ENCODE measurements at regions not wholly inside any gene's neighbourhood (a gene's known extent, or its start where the extent isn't known, plus 50 kb on each side); places are given as distances from the start of the nearest gene placed in this dataset.

DNA sequence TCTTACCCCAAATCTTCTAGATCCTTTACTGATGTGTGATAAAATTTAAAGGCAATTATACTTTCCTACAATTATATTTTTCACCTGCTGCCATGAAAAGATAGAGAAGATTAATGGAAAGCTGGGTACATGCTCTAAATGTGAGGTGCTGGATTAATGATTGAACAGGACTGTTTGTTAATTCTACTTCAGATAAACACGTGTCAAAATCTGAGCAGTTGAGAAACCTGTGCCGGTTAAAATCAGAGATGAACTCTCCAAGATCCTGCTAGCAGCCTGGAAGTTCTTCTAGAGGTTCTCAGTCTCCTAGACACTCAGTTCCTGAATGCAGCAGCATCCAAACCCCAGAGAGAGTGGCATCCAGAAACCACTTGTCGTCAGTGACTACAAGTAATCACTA, 69.2 kb downstream of the INHBA start:
- H3K36me3 ChIP-seq (ENCODE audit: control insufficient read depth, insufficient read depth, low read length), result no peaks in the 10 kb centered on the region
- no peaks in the 10 kb centered on the region for H3K4me1 ChIP-seq (ENCODE audit: control insufficient read depth, insufficient read depth, low read length)
- no peaks in the 10 kb centered on the region for H3K27me3 ChIP-seq (ENCODE audit: control insufficient read depth, insufficient read depth, low read length)
- ATAC-seq (no peak), DNase-seq (no peak)
- Mint-ChIP-seq H3K9me3 (no peaks in the 10 kb centered on the region), H3K4me1 (no peaks in the 10 kb centered on the region), H3K27ac (no peak overlapping the region), H3K4me3 (no peak overlapping the region), H3K36me3 (no peaks in the 10 kb centered on the region), H3K27me3 (ENCODE audit: low read depth in 2 of 2) (no peaks in the 10 kb centered on the region)
- 78% methylated on average over 3 of the region's 3 CpGs for WGBS (ENCODE audit: insufficient coverage)
- intact Hi-C loops (cut with micrococcal nuclease), result no loop called here
- H3K9me3 ChIP-seq (ENCODE audit: control insufficient read depth, insufficient read depth, low read length), result no peaks in the 10 kb centered on the region
- TF ChIP-seq, protein P1, sequence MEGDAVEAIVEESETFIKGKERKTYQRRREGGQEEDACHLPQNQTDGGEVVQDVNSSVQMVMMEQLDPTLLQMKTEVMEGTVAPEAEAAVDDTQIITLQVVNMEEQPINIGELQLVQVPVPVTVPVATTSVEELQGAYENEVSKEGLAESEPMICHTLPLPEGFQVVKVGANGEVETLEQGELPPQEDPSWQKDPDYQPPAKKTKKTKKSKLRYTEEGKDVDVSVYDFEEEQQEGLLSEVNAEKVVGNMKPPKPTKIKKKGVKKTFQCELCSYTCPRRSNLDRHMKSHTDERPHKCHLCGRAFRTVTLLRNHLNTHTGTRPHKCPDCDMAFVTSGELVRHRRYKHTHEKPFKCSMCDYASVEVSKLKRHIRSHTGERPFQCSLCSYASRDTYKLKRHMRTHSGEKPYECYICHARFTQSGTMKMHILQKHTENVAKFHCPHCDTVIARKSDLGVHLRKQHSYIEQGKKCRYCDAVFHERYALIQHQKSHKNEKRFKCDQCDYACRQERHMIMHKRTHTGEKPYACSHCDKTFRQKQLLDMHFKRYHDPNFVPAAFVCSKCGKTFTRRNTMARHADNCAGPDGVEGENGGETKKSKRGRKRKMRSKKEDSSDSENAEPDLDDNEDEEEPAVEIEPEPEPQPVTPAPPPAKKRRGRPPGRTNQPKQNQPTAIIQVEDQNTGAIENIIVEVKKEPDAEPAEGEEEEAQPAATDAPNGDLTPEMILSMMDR (IDR thresholded peaks at IDR 0.05), result no peak
- no peak overlapping the region for H3K4me3 ChIP-seq (ENCODE audit: low read length)
- H3K27ac ChIP-seq (ENCODE audit: low read length), result no peak overlapping the region

DNA sequence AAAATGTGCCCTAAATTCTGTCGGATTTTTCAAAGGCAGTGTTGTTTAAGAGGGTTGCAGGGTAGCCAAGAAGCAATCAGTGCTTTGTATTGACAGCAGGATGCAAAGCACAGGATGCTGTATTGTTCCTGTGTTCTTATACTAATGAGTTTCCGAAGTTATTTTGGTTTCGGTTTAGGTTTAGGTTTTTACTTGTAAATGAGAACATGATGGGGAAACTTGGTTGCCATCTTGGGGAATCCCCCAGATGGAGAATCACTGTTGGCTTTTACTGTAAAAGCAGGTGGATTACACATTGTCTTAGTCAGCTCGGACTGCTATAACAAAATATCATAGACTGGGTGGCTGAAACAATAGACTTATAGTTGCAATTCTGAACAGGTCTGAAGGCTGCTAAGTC, 72.1 kb downstream of the INHBA start:
- WGBS (ENCODE audit: insufficient coverage), result 46% methylated on average over 4 of the region's 4 CpGs
- Mint-ChIP-seq H3K27ac (no peak overlapping the region), H3K36me3 (no peaks in the 10 kb centered on the region), H3K4me3 (no peak overlapping the region), H3K4me1 (no peaks in the 10 kb centered on the region), H3K27me3 (ENCODE audit: low read depth in 2 of 2) (no peaks in the 10 kb centered on the region), H3K9me3 (peaks cover 0 to 2% of the 10 kb centered on the region in 2 donors)
- ATAC-seq (no peak), DNase-seq (no peak)
- no peaks in the 10 kb centered on the region for H3K36me3 ChIP-seq (ENCODE audit: control insufficient read depth, insufficient read depth, low read length)
- TF ChIP-seq, protein P1 (IDR thresholded peaks at IDR 0.05), result no peak
- intact Hi-C loops (cut with micrococcal nuclease), result no loop called here
- no peak overlapping the region for H3K4me3 ChIP-seq (ENCODE audit: low read length)
- H3K9me3 ChIP-seq (ENCODE audit: control insufficient read depth, insufficient read depth, low read length), result no peaks in the 10 kb centered on the region
- no peaks in the 10 kb centered on the region for H3K27me3 ChIP-seq (ENCODE audit: control insufficient read depth, insufficient read depth, low read length)
- H3K27ac ChIP-seq (ENCODE audit: low read length), result no peak overlapping the region
- H3K4me1 ChIP-seq (ENCODE audit: control insufficient read depth, insufficient read depth, low read length), result no peaks in the 10 kb centered on the region

DNA sequence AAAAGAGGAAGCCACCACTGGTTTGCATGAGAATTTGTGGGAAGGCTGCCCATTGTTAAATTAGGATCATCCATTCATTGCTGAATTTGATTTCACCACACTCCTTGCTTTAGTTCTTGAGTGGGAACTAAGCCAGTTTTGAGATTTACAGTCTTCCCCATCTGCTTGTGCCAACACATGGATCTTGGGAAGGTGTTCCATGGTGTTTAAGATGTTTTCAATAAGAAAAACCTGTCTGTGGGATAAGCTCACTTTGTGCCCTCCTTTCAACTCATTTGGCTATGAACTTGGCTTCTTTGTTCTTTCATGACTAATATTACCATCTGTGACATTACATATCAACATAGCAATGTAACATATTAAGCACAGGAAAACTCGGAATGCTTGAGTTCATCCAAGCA, 73.2 kb downstream of the INHBA start:
- Histone ChIP-seq H3K36me3 (ENCODE audit: control insufficient read depth, insufficient read depth, low read length) (no peaks in the 10 kb centered on the region), H3K9me3 (ENCODE audit: control insufficient read depth, insufficient read depth, low read length) (no peaks in the 10 kb centered on the region), H3K4me1 (ENCODE audit: control insufficient read depth, insufficient read depth, low read length) (no peaks in the 10 kb centered on the region), H3K27ac (ENCODE audit: low read length) (no peak overlapping the region), H3K27me3 (ENCODE audit: control insufficient read depth, insufficient read depth, low read length) (no peaks in the 10 kb centered on the region), H3K4me3 (ENCODE audit: low read length) (no peak overlapping the region)
- WGBS (ENCODE audit: insufficient coverage), result 80% methylated on average over 1 of the region's 1 CpG
- ATAC-seq (no peak), DNase-seq (no peak)
- Mint-ChIP-seq H3K4me3 (no peak overlapping the region), H3K27ac (no peak overlapping the region), H3K4me1 (no peaks in the 10 kb centered on the region), H3K27me3 (ENCODE audit: low read depth in 2 of 2) (no peaks in the 10 kb centered on the region), H3K36me3 (no peaks in the 10 kb centered on the region), H3K9me3 (peaks cover 0 to 2% of the 10 kb centered on the region in 2 donors)
- TF ChIP-seq, protein P1 (IDR thresholded peaks at IDR 0.05), result no peak
- intact Hi-C loops (cut with micrococcal nuclease), result no loop called here

DNA sequence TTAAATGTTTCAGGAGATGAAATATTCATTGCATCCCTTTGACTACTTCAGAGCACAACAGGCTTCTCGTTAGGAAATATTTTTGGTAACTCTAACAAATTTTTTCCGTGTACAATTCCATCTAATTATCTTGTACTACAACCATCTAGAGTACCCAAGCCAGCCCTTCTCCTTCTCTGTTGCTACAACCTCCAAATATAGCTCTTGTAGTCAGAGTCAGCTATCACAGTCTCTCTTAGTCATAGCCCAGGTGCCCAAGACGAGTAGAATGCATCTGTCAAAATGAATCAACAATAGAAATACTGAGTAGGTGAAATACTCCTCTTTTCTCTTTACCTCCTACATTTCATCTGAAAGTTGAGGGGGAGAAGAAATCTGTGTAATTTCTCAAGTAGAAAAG, 74.0 kb downstream of the INHBA start:
- H3K27ac Mint-ChIP-seq, result no peak overlapping the region
- intact Hi-C loops (cut with micrococcal nuclease), result no loop called here
- H3K27ac ChIP-seq (ENCODE audit: low read length), result no peak overlapping the region

More for the DNA sequence above, 74.0 kb downstream of the INHBA start:
- no peaks in the 10 kb centered on the region for H3K27me3 Mint-ChIP-seq (ENCODE audit: low read depth in 2 of 2)
- no peaks in the 10 kb centered on the region for H3K36me3 ChIP-seq (ENCODE audit: control insufficient read depth, insufficient read depth, low read length)
- H3K4me3 Mint-ChIP-seq, result no peak overlapping the region
- peaks cover 0 to 2% of the 10 kb centered on the region in 2 donors for H3K9me3 Mint-ChIP-seq
- no peaks in the 10 kb centered on the region for H3K4me1 ChIP-seq (ENCODE audit: control insufficient read depth, insufficient read depth, low read length)
- 92% methylated on average over 2 of the region's 3 CpGs for WGBS (ENCODE audit: insufficient coverage)
- H3K4me1 Mint-ChIP-seq, result no peaks in the 10 kb centered on the region
- H3K4me3 ChIP-seq (ENCODE audit: low read length), result no peak overlapping the region
- TF ChIP-seq, protein P1 (IDR thresholded peaks at IDR 0.05), result no peak
- H3K9me3 ChIP-seq (ENCODE audit: control insufficient read depth, insufficient read depth, low read length), result no peaks in the 10 kb centered on the region
- H3K36me3 Mint-ChIP-seq, result no peaks in the 10 kb centered on the region
- DNase-seq (no peak), ATAC-seq (no peak)
- H3K27me3 ChIP-seq (ENCODE audit: control insufficient read depth, insufficient read depth, low read length), result no peaks in the 10 kb centered on the region

Data from natural killer cell (primary cell).